B cell (primary cell): ENCODE measurements at regions not wholly inside any gene's neighbourhood (a gene's known extent, or its start where the extent isn't known, plus 50 kb on each side); places are given as distances from the start of the nearest gene placed in this dataset.

Experiments used
- ATAC-seq: fragments of 200-7000 bp; cut with Tn5 transposase; one replicate; pipeline ENCODE4 v1.10.0; 2021; ENCODE audit warnings: low read depth, mild to moderate bottlenecking, moderate number of reproducible peaks, moderate library complexity
- CTCF ChIA-PET: fragments of 350-600 bp; sonication (Branson Sonifier 250); formaldehyde crosslinking; loops from one replicate; lab custom pipeline; 2021; ENCODE audit warnings: antibody characterized with exemption, inconsistent platforms; lab: Charles Lee
- POLR2A ChIA-PET: fragments of 350-600 bp; sonication (Branson Sonifier 250); formaldehyde crosslinking; loops from one replicate; lab custom pipeline; 2021; ENCODE audit warnings: antibody characterized with exemption; lab: Charles Lee
- DNase-seq: peaks from one replicate; pipeline ENCODE4 v3.0.0; 2013
- H2AFZ ChIP-seq: 2 replicates; pipeline ENCODE4 v1.6.1; 2012; ENCODE audit warnings: mild to moderate bottlenecking, low read depth, low read length; ENCODE audit not compliant: insufficient read depth, poor library complexity, severe bottlenecking
- H3K27ac ChIP-seq, 2 donors: 1 replicate in 1 of 2; 2 replicates in 1 of 2; pipeline ENCODE4 v1.5.1; 2012 to 2013; ENCODE audit warnings: low read length in 2 of 2, mild to moderate bottlenecking in 2 of 2, moderate library complexity in 1 of 2
- H3K27me3 ChIP-seq, 4 experiments: fragments of 200-600 bp in 1 of 4; sonication (generic) in 1 of 4; replicated peaks in 1 of 4; 1 replicate in 2 of 4; 2 replicates in 2 of 4; pipeline versions ENCODE4 v1.6.1 to v1.7.0; 2013 to 2016; ENCODE audit warnings: low read length in 3 of 4, mild to moderate bottlenecking in 2 of 4, mixed read lengths in 1 of 4, moderate library complexity in 1 of 4; ENCODE audit not compliant: insufficient read depth in 4 of 4, control insufficient read depth in 3 of 4; ENCODE audit errors: control extremely low read depth in 1 of 4
- H3K36me3 ChIP-seq, 2 experiments: replicated peaks in 1 of 2; 1 replicate in 1 of 2; 2 replicates in 1 of 2; pipeline versions ENCODE4 v1.6.1 to v1.7.1; 2013; ENCODE audit warnings: low read length in 1 of 2; ENCODE audit not compliant: insufficient read depth in 2 of 2, control insufficient read depth in 1 of 2; ENCODE audit errors: control extremely low read depth in 1 of 2, extremely low read depth in 1 of 2
- H3K4me1 ChIP-seq, 2 donors: fragments of 200-600 bp in 1 of 2; sonication (generic) in 1 of 2; 1 replicate in 1 of 2; 2 replicates in 1 of 2; pipeline versions ENCODE4 v1.5.1 to v1.6.1; 2013 to 2017; ENCODE audit warnings: low read length in 2 of 2; ENCODE audit not compliant: control insufficient read depth in 2 of 2, insufficient read depth in 2 of 2
- H3K4me2 ChIP-seq: replicated peaks from 2 replicates; pipeline ENCODE3; 2012; ENCODE audit warnings: mild to moderate bottlenecking, low read depth, low read length; ENCODE audit not compliant: poor library complexity, severe bottlenecking
- H3K4me3 ChIP-seq, 5 experiments: fragments of 200-600 bp in 1 of 5; sonication (generic) in 1 of 5; 1 replicate in 3 of 5; 2 replicates in 2 of 5; pipeline versions ENCODE4 v1.5.1 to v1.7.0; 2011 to 2016; ENCODE audit warnings: low read length in 4 of 5, mild to moderate bottlenecking in 4 of 5, low read depth in 2 of 5, control low read depth in 1 of 5, moderate library complexity in 1 of 5; ENCODE audit not compliant: insufficient read depth in 1 of 5; ENCODE audit errors: control extremely low read depth in 1 of 5, extremely low read depth in 1 of 5
- H3K79me2 ChIP-seq: fragments of 200-600 bp; sonication (generic); one replicate; pipeline ENCODE4 v1.6.0; 2016; ENCODE audit warnings: low read length; ENCODE audit not compliant: control insufficient read depth, insufficient read depth
- H3K9ac ChIP-seq: fragments of 200-600 bp; sonication (generic); 2 replicates; pipeline ENCODE4 v1.6.1; 2017; ENCODE audit warnings: mild to moderate bottlenecking, low read length, moderate library complexity
- H3K9me3 ChIP-seq, 3 donors: one replicate each; pipeline versions ENCODE4 v1.6.1 to v1.7.1; 2013; ENCODE audit warnings: low read length in 2 of 3; ENCODE audit not compliant: control insufficient read depth in 2 of 3, insufficient read depth in 1 of 3; ENCODE audit errors: control extremely low read depth in 1 of 3
- H4K20me1 ChIP-seq: 2 replicates; pipeline ENCODE4 v1.6.0; 2012; ENCODE audit warnings: mild to moderate bottlenecking, low read length; ENCODE audit not compliant: insufficient read depth, control insufficient read depth, poor library complexity, severe bottlenecking
- H3K27ac Mint-ChIP-seq: one replicate; pipeline ENCODE4 v1.8.0; 2021; ENCODE audit warnings: mixed read lengths
- H3K27me3 Mint-ChIP-seq: one replicate; pipeline ENCODE4 v1.8.0; 2021; ENCODE audit warnings: mixed read lengths
- H3K4me1 Mint-ChIP-seq: one replicate; pipeline ENCODE4 v1.8.0; 2021; ENCODE audit warnings: mixed read lengths
- H3K4me3 Mint-ChIP-seq: one replicate; pipeline ENCODE4 v1.8.0; 2021; ENCODE audit warnings: mixed read lengths
- H3K9me3 Mint-ChIP-seq: one replicate; pipeline ENCODE4 v1.8.0; 2022; ENCODE audit warnings: mixed read lengths; ENCODE audit not compliant: insufficient read depth
- CTCF ChIP-seq: fragments of 200-600 bp; IDR thresholded peaks from one replicate; pipeline ENCODE4 v1.8.0; 2022; ENCODE audit warnings: antibody characterized with exemption, mild to moderate bottlenecking
- EZH2 ChIP-seq: IDR thresholded peaks from 2 replicates; pipeline ENCODE4 v1.6.1; 2012; ENCODE audit warnings: borderline replicate concordance, low read depth, mild to moderate bottlenecking, moderate library complexity, low read length; ENCODE audit not compliant: insufficient read depth, poor library complexity, severe bottlenecking
- WGBS: methylation state at CpG from one replicate; pipeline ENCODE4 v1.1.5; 2013; ENCODE audit warnings: missing lambda C conversion rate; ENCODE audit not compliant: insufficient coverage; 5-methylcytosine and 5-hydroxymethylcytosine counted together
- intact Hi-C: fragments of 100-400 bp; cut with micrococcal nuclease; formaldehyde crosslinking; loops from one replicate; pipeline ENCODE4 v1.10.0; 2022

- POLR2A ChIA-PET: no interaction called here
- ATAC-seq (peak; percentile 83), DNase-seq (peak; percentile 63)
- Histone ChIP-seq H3K79me2 (no peaks in the 10 kb centered on the region), H3K27me3 (no peaks in the 10 kb centered on the region), H4K20me1 (no peaks in the 10 kb centered on the region), H3K27ac (peak overlapping the region; percentile 72 to 78), H3K9ac (peak overlapping the region; percentile 46), H2AFZ (no peak overlapping the region), H3K4me1 (no peaks in the 10 kb centered on the region), H3K4me2 (peak overlapping the region; percentile 47), H3K9me3 (no peaks in the 10 kb centered on the region), H3K36me3 (no peaks in the 10 kb centered on the region), H3K4me3 (peak overlapping the region in 4 of 5 experiments; percentile 31 to 53 (median 40))
- peak overlapping the region; percentile 84 for H3K27ac Mint-ChIP-seq
- H3K9me3 Mint-ChIP-seq: peaks cover 4% of the 10 kb centered on the region
- WGBS: 70% methylated on average over 4 of the region's 8 CpGs
- peaks cover 6% of the 10 kb centered on the region for H3K4me1 Mint-ChIP-seq
- no peaks in the 10 kb centered on the region for H3K27me3 Mint-ChIP-seq
- H3K4me3 Mint-ChIP-seq: peak overlapping the region; percentile 64
- CTCF ChIA-PET: interaction anchor here (1.0 to 1.5 kb wide), 3 partner anchors 21 to 68 kb away, joined by 3 to 6 read pairs (median 4); no protein-coding TSS in a partner anchor
- intact Hi-C loops: no loop called here
- TF ChIP-seq CTCF (no peak), EZH2 (no peak)
These were observed 59.4 kb upstream of the ALOX12 start for GRCh38 chr17:6936370-6937028.

- H3K27me3 ChIP-seq: no peaks in the 10 kb centered on the region
- no peak overlapping the region for H3K27ac ChIP-seq
- Mint-ChIP-seq H3K27me3 (no peaks in the 10 kb centered on the region), H3K4me3 (no peak overlapping the region), H3K9me3 (peaks cover 4% of the 10 kb centered on the region), H3K27ac (no peak overlapping the region), H3K4me1 (peaks cover 6% of the 10 kb centered on the region)
- H3K36me3 ChIP-seq: no peaks in the 10 kb centered on the region
- ATAC-seq: no peak
- intact Hi-C loops: no loop called here
- ChIA-PET CTCF (interaction anchor here (1.0 to 1.1 kb wide), 2 partner anchors 24 to 66 kb away, joined by 5 to 6 read pairs; no protein-coding TSS in a partner anchor), POLR2A (interaction anchor here (0.7 kb wide), 1 partner anchor 1760 kb away, joined by 6 read pairs; no protein-coding TSS in a partner anchor)
- no peak overlapping the region for H3K4me2 ChIP-seq
- no peaks in the 10 kb centered on the region for H3K4me1 ChIP-seq
- no peaks in the 10 kb centered on the region for H4K20me1 ChIP-seq
- no peak for DNase-seq
- H3K79me2 ChIP-seq: no peaks in the 10 kb centered on the region
- H2AFZ ChIP-seq: no peak overlapping the region
- 19% methylated on average over 3 of the region's 3 CpGs for WGBS
- no peak overlapping the region for H3K4me3 ChIP-seq
- H3K9me3 ChIP-seq: no peaks in the 10 kb centered on the region
- TF ChIP-seq CTCF (no peak), EZH2 (no peak)
- H3K9ac ChIP-seq: no peak overlapping the region
These were observed 57.2 kb upstream of the ALOX12 start for GRCh38 chr17:6938637-6939036.
